ENCODE measurements at regions not wholly inside any gene's neighbourhood (a gene's known extent, or its start where the extent isn't known, plus 50 kb on each side); places are given as distances from the start of the nearest gene placed in this dataset.

GRCh38 chr4:116824172-116824571, 261.2 kb downstream of the TRAM1L1 start:
- H3K9me3 Mint-ChIP-seq: peaks cover 6% of the 10 kb centered on the region

GRCh38 chr4:116811730-116812129, 273.6 kb downstream of the TRAM1L1 start:
- peaks cover 0 to 10% of the 10 kb centered on the region in 2 experiments for H3K9me3 ChIP-seq (ENCODE audit: control insufficient read depth in 1 of 2, insufficient read depth in 1 of 2, low read length in 2 of 2)
- intact Hi-C loops (cut with DNase I, micrococcal nuclease): no loop called here
- DNase-seq: no peak
- Mint-ChIP-seq H3K27ac (no peak overlapping the region), H3K36me3 (ENCODE audit: low read depth) (no peaks in the 10 kb centered on the region), H3K9me3 (peaks cover 2% of the 10 kb centered on the region), H3K27me3 (no peaks in the 10 kb centered on the region), H3K4me1 (ENCODE audit: low read depth) (no peaks in the 10 kb centered on the region), H3K4me3 (no peak overlapping the region)
- no peaks in the 10 kb centered on the region for H3K27me3 ChIP-seq (ENCODE audit: control insufficient read depth in 1 of 2, insufficient read depth in 2 of 2, low read length in 2 of 2)
- H3K4me3 ChIP-seq (ENCODE audit: low read length): no peak overlapping the region
- H3K36me3 ChIP-seq (ENCODE audit: insufficient read depth, low read length): no peaks in the 10 kb centered on the region
- no peak for ATAC-seq (ENCODE audit: poor library complexity)
- ChIA-PET POLR2A (no interaction called here), CTCF (no interaction called here)
- TF ChIP-seq CTCF (IDR thresholded peaks at IDR 0.05): no peak
- no peak overlapping the region for H3K27ac ChIP-seq (ENCODE audit: low read depth in 1 of 2, low read length in 2 of 2)
- no peaks in the 10 kb centered on the region for H3K4me1 ChIP-seq (ENCODE audit: insufficient read depth, low read length)

More at GRCh38 chr4:116824172-116824571, 261.2 kb downstream of the TRAM1L1 start:
- Histone ChIP-seq H3K4me1 (ENCODE audit: insufficient read depth, low read length) (no peaks in the 10 kb centered on the region), H3K4me3 (ENCODE audit: low read length) (no peak overlapping the region), H3K27me3 (ENCODE audit: control insufficient read depth in 1 of 2, insufficient read depth in 2 of 2, low read length in 2 of 2) (no peaks in the 10 kb centered on the region), H3K9me3 (ENCODE audit: control insufficient read depth in 1 of 2, insufficient read depth in 1 of 2, low read length in 2 of 2) (peaks cover 0 to 5% of the 10 kb centered on the region in 2 experiments), H3K27ac (ENCODE audit: low read depth in 1 of 2, low read length in 2 of 2) (no peak overlapping the region), H3K36me3 (ENCODE audit: insufficient read depth, low read length) (no peaks in the 10 kb centered on the region)
- TF ChIP-seq CTCF (IDR thresholded peaks at IDR 0.05): no peak
- Mint-ChIP-seq H3K4me3 (no peak overlapping the region), H3K27me3 (no peaks in the 10 kb centered on the region), H3K36me3 (ENCODE audit: low read depth) (no peaks in the 10 kb centered on the region), H3K4me1 (ENCODE audit: low read depth) (no peaks in the 10 kb centered on the region), H3K27ac (no peak overlapping the region)
- ATAC-seq (ENCODE audit: poor library complexity): no peak
- POLR2A ChIA-PET: no interaction called here
- intact Hi-C loops (cut with DNase I, micrococcal nuclease): no loop called here
- no peak for DNase-seq
- CTCF ChIA-PET: no interaction called here

- H3K36me3 ChIP-seq (ENCODE audit: insufficient read depth, low read length): no peaks in the 10 kb centered on the region
- H3K27ac ChIP-seq (ENCODE audit: low read depth in 1 of 2, low read length in 2 of 2): no peak overlapping the region
- H3K4me3 ChIP-seq (ENCODE audit: low read length): no peak overlapping the region
- no peaks in the 10 kb centered on the region for H3K9me3 ChIP-seq (ENCODE audit: control insufficient read depth in 1 of 2, insufficient read depth in 1 of 2, low read length in 2 of 2)
- no peak overlapping the region for H3K27ac Mint-ChIP-seq
- DNase-seq (no peak), ATAC-seq (ENCODE audit: poor library complexity) (no peak)
- H3K27me3 ChIP-seq (ENCODE audit: control insufficient read depth in 1 of 2, insufficient read depth in 2 of 2, low read length in 2 of 2): no peaks in the 10 kb centered on the region
- H3K4me3 Mint-ChIP-seq: no peak overlapping the region
- intact Hi-C loops (cut with DNase I, micrococcal nuclease): no loop called here
- ChIA-PET CTCF (no interaction called here), POLR2A (no interaction called here)
- H3K4me1 ChIP-seq (ENCODE audit: insufficient read depth, low read length): no peaks in the 10 kb centered on the region
- H3K4me1 Mint-ChIP-seq (ENCODE audit: low read depth): no peaks in the 10 kb centered on the region
- H3K36me3 Mint-ChIP-seq (ENCODE audit: low read depth): no peaks in the 10 kb centered on the region
- no peak for TF ChIP-seq CTCF (IDR thresholded peaks at IDR 0.05)
- H3K9me3 Mint-ChIP-seq: peaks cover 1% of the 10 kb centered on the region
- no peaks in the 10 kb centered on the region for H3K27me3 Mint-ChIP-seq
Measured at GRCh38 chr4:116796022-116796421, 289.4 kb downstream of the TRAM1L1 start.
